Mesenchymal stem cell (in vitro differentiated cells and primary cell): ENCODE measurements at regions not wholly inside any gene's neighbourhood (a gene's known extent, or its start where the extent isn't known, plus 50 kb on each side); places are given as distances from the start of the nearest gene placed in this dataset.

Source experiments
- DNase-seq: peaks from one replicate; pipeline ENCODE4 v3.0.0-alpha.2; 2013
- H2AFZ ChIP-seq: one replicate; pipeline ENCODE4 v1.6.1; 2013; ENCODE audit warnings: low read depth, mild to moderate bottlenecking, control low read depth, inconsistent platforms, low read length, moderate library complexity
- H2AK5ac ChIP-seq: 2 replicates; pipeline ENCODE4 v1.6.1; 2013; ENCODE audit warnings: low read length, moderate library complexity, mild to moderate bottlenecking, inconsistent platforms; ENCODE audit not compliant: severe bottlenecking
- H2BK120ac ChIP-seq: one replicate; pipeline ENCODE4 v1.6.1; 2013; ENCODE audit warnings: low read depth, mild to moderate bottlenecking, inconsistent platforms, low read length, moderate library complexity
- H2BK12ac ChIP-seq, 2 experiments: one replicate each; pipeline ENCODE4 v1.6.1; 2013; ENCODE audit warnings: inconsistent platforms in 2 of 2, low read length in 2 of 2, mild to moderate bottlenecking in 2 of 2, moderate library complexity in 2 of 2, control low read depth in 1 of 2
- H2BK15ac ChIP-seq: one replicate; pipeline ENCODE4 v1.6.1; 2013; ENCODE audit warnings: mild to moderate bottlenecking, low read depth, inconsistent platforms; ENCODE audit not compliant: poor library complexity, severe bottlenecking
- H2BK5ac ChIP-seq: 2 replicates; pipeline ENCODE4 v1.6.1; 2013; ENCODE audit warnings: low read depth, mild to moderate bottlenecking, low read length, control low read depth, inconsistent platforms; ENCODE audit not compliant: poor library complexity, severe bottlenecking
- H3K14ac ChIP-seq, 2 experiments: one replicate each; pipeline ENCODE4 v1.6.1; 2013; ENCODE audit warnings: inconsistent platforms in 2 of 2, low read length in 2 of 2, control low read depth in 1 of 2, mild to moderate bottlenecking in 1 of 2, moderate library complexity in 1 of 2
- H3K18ac ChIP-seq, 2 experiments: one replicate each; pipeline ENCODE4 v1.6.1; 2013; ENCODE audit warnings: inconsistent platforms in 2 of 2, low read length in 2 of 2, control low read depth in 1 of 2, low read depth in 1 of 2, mild to moderate bottlenecking in 1 of 2
- H3K23ac ChIP-seq, 2 experiments: one replicate each; pipeline ENCODE4 v1.6.1; 2013; ENCODE audit warnings: inconsistent platforms in 2 of 2, low read length in 2 of 2, mild to moderate bottlenecking in 2 of 2, moderate library complexity in 2 of 2, control low read depth in 1 of 2
- H3K27ac ChIP-seq: 2 replicates; pipeline ENCODE4 v1.5.1; 2013; ENCODE audit warnings: mild to moderate bottlenecking, moderate library complexity, low read length, control low read depth, inconsistent platforms; ENCODE audit not compliant: poor library complexity, severe bottlenecking
- H3K27me3 ChIP-seq, 2 experiments: 2 replicates each; pipeline versions ENCODE4 v1.6.1 to v1.7.0; 2013; ENCODE audit warnings: low read length in 2 of 2, mild to moderate bottlenecking in 2 of 2, moderate library complexity in 2 of 2, control low read depth in 1 of 2, inconsistent platforms in 1 of 2; ENCODE audit not compliant: control insufficient read depth in 1 of 2, insufficient read depth in 1 of 2
- H3K36me3 ChIP-seq, 2 experiments: 2 replicates each; pipeline versions ENCODE4 v1.6.1 to v1.7.0; 2013; ENCODE audit warnings: low read length in 2 of 2, control low read depth in 1 of 2, inconsistent platforms in 1 of 2, low read depth in 1 of 2, mild to moderate bottlenecking in 1 of 2; ENCODE audit not compliant: insufficient read depth in 2 of 2, control insufficient read depth in 1 of 2
- H3K4ac ChIP-seq, 2 experiments: one replicate each; pipeline ENCODE4 v1.6.1; 2013; ENCODE audit warnings: inconsistent platforms in 2 of 2, low read length in 2 of 2, mild to moderate bottlenecking in 2 of 2, moderate library complexity in 2 of 2, control low read depth in 1 of 2, low read depth in 1 of 2
- H3K4me1 ChIP-seq: 2 replicates; pipeline ENCODE4 v1.6.1; 2013; ENCODE audit warnings: low read depth, low read length, control low read depth; ENCODE audit not compliant: control insufficient read depth, insufficient read depth
- H3K4me2 ChIP-seq: 2 replicates; pipeline ENCODE4 v1.6.1; 2013; ENCODE audit warnings: low read length, mild to moderate bottlenecking, inconsistent platforms; ENCODE audit not compliant: poor library complexity, severe bottlenecking
- H3K4me3 ChIP-seq, 2 experiments: 2 replicates each; pipeline versions ENCODE4 v1.5.1 to v1.7.0; 2013; ENCODE audit warnings: low read length in 2 of 2, mild to moderate bottlenecking in 2 of 2, control low read depth in 1 of 2, low read depth in 1 of 2; ENCODE audit not compliant: insufficient read depth in 1 of 2
- H3K79me1 ChIP-seq: replicated peaks from 2 replicates; pipeline ENCODE4 v1.6.1; 2013; ENCODE audit warnings: mild to moderate bottlenecking, control low read depth, low read length, inconsistent platforms; ENCODE audit not compliant: poor library complexity, severe bottlenecking
- H3K9ac ChIP-seq: 2 replicates; pipeline ENCODE4 v1.7.0; 2013; ENCODE audit warnings: mild to moderate bottlenecking, low read length, moderate library complexity
- H3K9me3 ChIP-seq: 2 replicates; pipeline ENCODE4 v1.7.0; 2013; ENCODE audit warnings: mild to moderate bottlenecking, low read length; ENCODE audit not compliant: control insufficient read depth
- H4K8ac ChIP-seq: one replicate; pipeline ENCODE4 v1.6.1; 2013; ENCODE audit warnings: inconsistent platforms, mild to moderate bottlenecking, low read length, moderate library complexity
- H4K91ac ChIP-seq: one replicate; pipeline ENCODE4 v1.6.1; 2013; ENCODE audit warnings: mild to moderate bottlenecking, low read length, inconsistent platforms
- WGBS: methylation state at CpG from one replicate; pipeline ENCODE4 v1.1.7; 2013; ENCODE audit warnings: mixed read lengths; 5-methylcytosine and 5-hydroxymethylcytosine counted together

GRCh38 chr5:172588380-172588779, 52.7 kb upstream of the NEURL1B start:
- H2AK5ac ChIP-seq: no peak overlapping the region
- H2AFZ ChIP-seq: no peak overlapping the region
- H3K14ac ChIP-seq: no peak overlapping the region
- peaks cover 72 to 85% of the 10 kb centered on the region in 2 experiments for H3K27me3 ChIP-seq
- 96% methylated on average over 7 of the region's 7 CpGs for WGBS
- no peak overlapping the region for H3K4me2 ChIP-seq
- no peak overlapping the region for H3K4me3 ChIP-seq
- no peak overlapping the region for H3K4ac ChIP-seq
- no peak overlapping the region for H3K23ac ChIP-seq
- no peaks in the 10 kb centered on the region for H3K9me3 ChIP-seq
- no peak overlapping the region for H4K91ac ChIP-seq
- H3K9ac ChIP-seq: no peak overlapping the region
- no peaks in the 10 kb centered on the region for H3K79me1 ChIP-seq
- H2BK15ac ChIP-seq: no peak overlapping the region
- no peak overlapping the region for H2BK5ac ChIP-seq
- no peak overlapping the region for H4K8ac ChIP-seq
- no peak overlapping the region for H2BK12ac ChIP-seq
- H3K27ac ChIP-seq: no peak overlapping the region
- no peaks in the 10 kb centered on the region for H3K4me1 ChIP-seq
- no peak for DNase-seq
- no peak overlapping the region for H3K18ac ChIP-seq
- H2BK120ac ChIP-seq: no peak overlapping the region
- H3K36me3 ChIP-seq: no peaks in the 10 kb centered on the region

- H3K4me3 ChIP-seq: no peak overlapping the region
- H3K4ac ChIP-seq: no peak overlapping the region
- peaks cover 73 to 85% of the 10 kb centered on the region in 2 experiments for H3K27me3 ChIP-seq
- H3K23ac ChIP-seq: no peak overlapping the region
- no peak overlapping the region for H2BK15ac ChIP-seq
- no peak overlapping the region for H3K14ac ChIP-seq
- no peak for DNase-seq
- no peaks in the 10 kb centered on the region for H3K4me1 ChIP-seq
- no peak overlapping the region for H3K4me2 ChIP-seq
- H2BK5ac ChIP-seq: no peak overlapping the region
- H2AFZ ChIP-seq: no peak overlapping the region
- no peak overlapping the region for H2BK120ac ChIP-seq
- H3K79me1 ChIP-seq: no peaks in the 10 kb centered on the region
- no peak overlapping the region for H2BK12ac ChIP-seq
- no peak overlapping the region for H3K9ac ChIP-seq
- no peak overlapping the region for H3K18ac ChIP-seq
- no peak overlapping the region for H3K27ac ChIP-seq
- 86% methylated on average over 8 of the region's 8 CpGs for WGBS
- no peak overlapping the region for H4K8ac ChIP-seq
- H3K36me3 ChIP-seq: no peaks in the 10 kb centered on the region
- no peaks in the 10 kb centered on the region for H3K9me3 ChIP-seq
- H4K91ac ChIP-seq: no peak overlapping the region
- H2AK5ac ChIP-seq: no peak overlapping the region
Measured at GRCh38 chr5:172587061-172587405, 54.0 kb upstream of the NEURL1B start.

- Histone ChIP-seq H3K4ac (no peak overlapping the region), H3K14ac (no peak overlapping the region), H3K27me3 (peaks cover 72 to 86% of the 10 kb centered on the region in 2 experiments), H3K27ac (no peak overlapping the region), H3K4me1 (no peaks in the 10 kb centered on the region), H2AFZ (peak overlapping the region; percentile 5), H2BK120ac (no peak overlapping the region), H3K9ac (no peak overlapping the region), H3K18ac (no peak overlapping the region), H2BK12ac (no peak overlapping the region), H2AK5ac (no peak overlapping the region), H2BK5ac (no peak overlapping the region), H3K4me2 (no peak overlapping the region), H4K8ac (no peak overlapping the region), H3K79me1 (no peaks in the 10 kb centered on the region), H3K9me3 (no peaks in the 10 kb centered on the region), H3K23ac (no peak overlapping the region), H2BK15ac (no peak overlapping the region), H3K4me3 (no peak overlapping the region), H3K36me3 (no peaks in the 10 kb centered on the region), H4K91ac (no peak overlapping the region)
- WGBS: 45% methylated on average over 22 of the region's 22 CpGs
- no peak for DNase-seq
Measured at GRCh38 chr5:172586125-172587060, 54.7 kb upstream of the NEURL1B start.

- no peak overlapping the region for H2BK120ac ChIP-seq
- no peak overlapping the region for H4K8ac ChIP-seq
- no peaks in the 10 kb centered on the region for H3K36me3 ChIP-seq
- peaks cover 76 to 97% of the 10 kb centered on the region in 2 experiments for H3K27me3 ChIP-seq
- H3K27ac ChIP-seq: no peak overlapping the region
- H3K4me3 ChIP-seq: no peak overlapping the region
- no peaks in the 10 kb centered on the region for H3K79me1 ChIP-seq
- no peak overlapping the region for H3K4ac ChIP-seq
- no peak overlapping the region for H3K23ac ChIP-seq
- H2BK12ac ChIP-seq: no peak overlapping the region
- WGBS: 83% methylated on average over 5 of the region's 5 CpGs
- no peak overlapping the region for H2AFZ ChIP-seq
- no peak overlapping the region for H3K14ac ChIP-seq
- H3K9me3 ChIP-seq: no peaks in the 10 kb centered on the region
- no peaks in the 10 kb centered on the region for H3K4me1 ChIP-seq
- H2BK15ac ChIP-seq: no peak overlapping the region
- no peak for DNase-seq
- H3K9ac ChIP-seq: no peak overlapping the region
- H2AK5ac ChIP-seq: no peak overlapping the region
- H3K4me2 ChIP-seq: no peak overlapping the region
- no peak overlapping the region for H2BK5ac ChIP-seq
- no peak overlapping the region for H3K18ac ChIP-seq
- no peak overlapping the region for H4K91ac ChIP-seq
Measured at GRCh38 chr5:172585114-172585513, 55.9 kb upstream of the NEURL1B start.
